Cardiac muscle cell (in vitro differentiated cells and primary cell): ENCODE measurements at regions not wholly inside any gene's neighbourhood (a gene's known extent, or its start where the extent isn't known, plus 50 kb on each side); places are given as distances from the start of the nearest gene placed in this dataset.
A peak's percentile ranks its signal among the peaks of the same experiment; 100 is the strongest.
"Not testable (repeated sequence)": the region's sequence is repeated elsewhere in the genome, so short reads cannot be mapped to it uniquely, and the experiment has no call there.

Experiments used
- DNase-seq, 2 donors: peaks; one replicate each; pipeline versions ENCODE4 v3.0.0 to v3.0.0-alpha.2; 2010 to 2017; ENCODE audit warnings: low read depth in 1 of 2, low spot score in 1 of 2
- H3K27ac ChIP-seq: fragments of 200-600 bp; sonication (generic); 2 replicates; pipeline ENCODE4 v1.5.1; 2016
- H3K27me3 ChIP-seq: fragments of 200-600 bp; sonication (generic); 2 replicates; pipeline ENCODE4 v1.6.0; 2016; ENCODE audit warnings: control low read depth
- H3K36me3 ChIP-seq: fragments of 200-600 bp; sonication (generic); 2 replicates; pipeline ENCODE4 v1.5.1; 2016; ENCODE audit warnings: control low read depth
- H3K4me1 ChIP-seq: fragments of 200-600 bp; sonication (generic); 2 replicates; pipeline ENCODE4 v1.8.1; 2017; ENCODE audit warnings: low read depth, mild to moderate bottlenecking, mixed run types
- H3K4me3 ChIP-seq: fragments of 200-600 bp; sonication (generic); 2 replicates; pipeline ENCODE4 v1.5.1; 2016; ENCODE audit warnings: mild to moderate bottlenecking
- H3K9me3 ChIP-seq: fragments of 200-600 bp; sonication (generic); 2 replicates; pipeline ENCODE4 v1.5.1; 2017; ENCODE audit warnings: low read depth, mild to moderate bottlenecking, control low read depth
- TF ChIP-seq, protein P1 (sequence below): IDR thresholded peaks from 2 replicates; pipeline ENCODE4 v1.5.1; 2012; ENCODE audit warnings: low read depth, mild to moderate bottlenecking, low read length

DNA sequence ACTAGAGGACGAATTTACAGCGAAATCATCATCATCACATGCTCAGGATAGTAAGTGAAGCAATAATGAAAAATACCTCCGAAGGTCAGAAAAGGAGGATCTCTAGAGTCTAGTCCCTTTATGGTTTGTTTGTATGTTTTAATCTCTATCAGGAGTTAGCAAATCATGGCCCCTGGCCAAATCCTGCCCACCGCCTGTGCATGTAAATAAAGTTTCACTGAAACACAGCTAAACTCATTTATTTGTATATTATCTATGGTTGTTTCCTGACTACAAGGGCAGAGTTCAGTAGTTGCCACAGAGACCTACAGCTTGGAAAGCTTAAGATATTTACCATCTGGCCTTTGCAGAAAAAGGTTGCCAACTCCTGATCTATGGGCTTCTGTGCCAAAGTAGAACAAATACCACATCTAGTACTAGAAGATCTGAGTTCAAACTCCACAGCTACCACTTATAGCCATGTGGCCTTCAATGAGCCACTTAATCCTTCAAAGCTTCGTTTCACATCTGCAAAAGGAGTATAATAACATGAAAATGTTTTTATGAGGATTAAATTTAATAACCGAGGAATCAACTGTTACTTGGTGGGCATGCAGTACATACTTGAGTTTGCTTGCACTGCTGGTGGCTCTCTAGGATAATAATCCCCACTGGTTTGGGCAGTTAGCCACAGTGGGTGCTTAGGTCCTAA, 94.0 kb upstream of the KIF26B start:
- Histone ChIP-seq H3K9me3 (no peaks in the 10 kb centered on the region), H3K27me3 (no peaks in the 10 kb centered on the region), H3K27ac (no peak overlapping the region), H3K4me3 (no peak overlapping the region), H3K36me3 (no peaks in the 10 kb centered on the region), H3K4me1 (peaks cover 3% of the 10 kb centered on the region)
- DNase-seq = peak in 1 of 2 donors; percentile 90
- TF ChIP-seq, protein P1, sequence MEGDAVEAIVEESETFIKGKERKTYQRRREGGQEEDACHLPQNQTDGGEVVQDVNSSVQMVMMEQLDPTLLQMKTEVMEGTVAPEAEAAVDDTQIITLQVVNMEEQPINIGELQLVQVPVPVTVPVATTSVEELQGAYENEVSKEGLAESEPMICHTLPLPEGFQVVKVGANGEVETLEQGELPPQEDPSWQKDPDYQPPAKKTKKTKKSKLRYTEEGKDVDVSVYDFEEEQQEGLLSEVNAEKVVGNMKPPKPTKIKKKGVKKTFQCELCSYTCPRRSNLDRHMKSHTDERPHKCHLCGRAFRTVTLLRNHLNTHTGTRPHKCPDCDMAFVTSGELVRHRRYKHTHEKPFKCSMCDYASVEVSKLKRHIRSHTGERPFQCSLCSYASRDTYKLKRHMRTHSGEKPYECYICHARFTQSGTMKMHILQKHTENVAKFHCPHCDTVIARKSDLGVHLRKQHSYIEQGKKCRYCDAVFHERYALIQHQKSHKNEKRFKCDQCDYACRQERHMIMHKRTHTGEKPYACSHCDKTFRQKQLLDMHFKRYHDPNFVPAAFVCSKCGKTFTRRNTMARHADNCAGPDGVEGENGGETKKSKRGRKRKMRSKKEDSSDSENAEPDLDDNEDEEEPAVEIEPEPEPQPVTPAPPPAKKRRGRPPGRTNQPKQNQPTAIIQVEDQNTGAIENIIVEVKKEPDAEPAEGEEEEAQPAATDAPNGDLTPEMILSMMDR = no peak

DNA sequence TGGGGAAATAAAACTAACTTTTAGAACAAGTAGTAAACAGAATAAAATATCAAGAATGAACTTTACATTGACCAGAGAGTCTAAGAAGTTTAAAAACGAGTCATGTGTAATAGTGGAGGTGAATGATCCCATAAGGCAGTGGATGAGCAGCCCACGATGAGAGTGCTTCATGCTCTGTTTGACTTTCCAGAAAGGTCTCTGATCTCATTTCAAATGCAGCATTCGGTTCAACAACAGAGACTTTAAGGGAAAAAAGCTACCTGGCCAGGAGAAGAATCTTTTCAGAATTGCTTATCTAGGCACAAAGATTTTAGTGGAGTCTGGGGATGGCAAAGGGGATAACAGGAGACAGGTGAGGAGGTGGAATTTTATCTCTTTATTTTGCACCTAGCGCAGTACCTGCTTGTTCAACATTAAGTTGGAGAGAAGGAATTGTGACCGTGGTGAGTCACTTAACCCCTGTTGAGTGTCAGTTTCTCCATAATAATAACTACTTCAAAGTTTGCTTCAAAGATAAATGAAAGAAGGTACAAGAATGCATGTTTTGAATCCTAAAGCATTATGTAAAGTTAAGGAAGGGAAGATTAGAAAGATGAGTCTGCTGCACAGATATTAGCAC, 94.9 kb upstream of the KIF26B start:
- H3K36me3 ChIP-seq = no peaks in the 10 kb centered on the region
- H3K27ac ChIP-seq = no peak overlapping the region
- no peak for DNase-seq
- H3K27me3 ChIP-seq = no peaks in the 10 kb centered on the region
- H3K4me3 ChIP-seq = no peak overlapping the region
- H3K9me3 ChIP-seq = no peaks in the 10 kb centered on the region
- H3K4me1 ChIP-seq = no peaks in the 10 kb centered on the region
- TF ChIP-seq, protein P1 = no peak

DNA sequence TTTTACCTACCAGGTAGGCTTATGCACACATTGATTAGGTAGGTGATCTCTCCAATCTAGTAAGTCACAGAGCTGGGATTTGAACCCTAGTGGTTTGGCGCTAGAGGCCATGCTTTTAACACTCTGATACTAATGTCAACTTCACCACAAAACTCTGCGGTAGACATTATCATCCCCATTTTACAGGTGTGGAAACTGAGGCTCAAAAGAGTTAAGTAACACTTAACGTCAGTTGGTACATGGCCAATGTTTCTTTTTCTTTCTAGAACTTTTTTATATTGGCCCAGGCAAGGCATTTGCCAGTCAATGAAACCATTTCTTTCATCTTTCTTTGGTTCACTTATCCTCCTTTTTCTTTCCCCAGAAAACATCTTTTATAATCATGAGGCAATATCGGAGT, 95.9 kb upstream of the KIF26B start:
- Histone ChIP-seq H3K9me3 (no peaks in the 10 kb centered on the region), H3K27ac (no peak overlapping the region), H3K27me3 (no peaks in the 10 kb centered on the region), H3K36me3 (no peaks in the 10 kb centered on the region), H3K4me3 (no peak overlapping the region), H3K4me1 (no peaks in the 10 kb centered on the region)
- no peak for DNase-seq
- TF ChIP-seq, protein P1 = no peak

DNA sequence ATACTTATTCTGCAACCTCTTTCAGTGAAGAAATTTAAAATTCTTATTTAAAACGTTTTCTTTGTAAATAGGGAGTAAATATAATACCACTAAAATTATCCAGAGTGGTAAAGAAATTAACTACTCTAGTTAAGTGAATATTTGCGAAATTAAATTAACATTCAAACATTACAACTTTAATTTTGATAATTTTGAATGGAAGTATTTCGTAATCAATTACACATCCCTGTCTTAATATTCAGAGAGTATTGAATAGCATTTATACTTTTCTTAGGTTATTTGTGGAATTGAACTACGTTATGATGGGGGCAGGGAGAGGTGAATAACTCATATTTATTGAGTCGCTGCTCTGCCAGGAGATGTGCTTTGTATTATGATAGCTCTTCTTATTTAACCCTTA, 96.3 kb upstream of the KIF26B start:
- no peaks in the 10 kb centered on the region for H3K36me3 ChIP-seq
- H3K4me3 ChIP-seq = no peak overlapping the region
- no peaks in the 10 kb centered on the region for H3K27me3 ChIP-seq
- DNase-seq = no peak
- no peaks in the 10 kb centered on the region for H3K4me1 ChIP-seq
- no peak overlapping the region for H3K27ac ChIP-seq
- TF ChIP-seq, protein P1 = no peak
- no peaks in the 10 kb centered on the region for H3K9me3 ChIP-seq

DNA sequence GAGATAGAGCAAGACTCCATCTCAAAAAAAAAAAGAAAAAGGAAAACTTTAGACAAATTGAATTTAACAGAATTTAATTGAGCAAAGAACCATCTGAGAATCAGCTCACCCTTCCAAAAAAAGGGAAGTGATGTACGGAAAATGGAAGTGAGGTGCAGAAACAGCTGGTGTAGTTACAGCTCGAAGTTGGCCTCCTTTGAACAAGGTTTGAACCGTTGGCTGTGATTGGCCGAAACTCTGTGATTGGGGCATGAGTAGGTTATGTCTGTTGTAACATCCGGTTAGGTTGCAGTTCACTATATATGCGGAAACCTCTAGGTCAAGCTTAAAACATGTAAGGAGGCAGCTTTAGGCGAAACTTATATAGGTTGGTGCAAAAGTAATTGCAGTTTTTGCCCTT, 97.9 kb upstream of the KIF26B start:
- Histone ChIP-seq H3K9me3 (no peaks in the 10 kb centered on the region), H3K4me1 (peaks cover 5% of the 10 kb centered on the region), H3K4me3 (no peak overlapping the region), H3K27me3 (no peaks in the 10 kb centered on the region), H3K27ac (no peak overlapping the region), H3K36me3 (no peaks in the 10 kb centered on the region)
- TF ChIP-seq, protein P1 = no peak
- DNase-seq = no peak

DNA sequence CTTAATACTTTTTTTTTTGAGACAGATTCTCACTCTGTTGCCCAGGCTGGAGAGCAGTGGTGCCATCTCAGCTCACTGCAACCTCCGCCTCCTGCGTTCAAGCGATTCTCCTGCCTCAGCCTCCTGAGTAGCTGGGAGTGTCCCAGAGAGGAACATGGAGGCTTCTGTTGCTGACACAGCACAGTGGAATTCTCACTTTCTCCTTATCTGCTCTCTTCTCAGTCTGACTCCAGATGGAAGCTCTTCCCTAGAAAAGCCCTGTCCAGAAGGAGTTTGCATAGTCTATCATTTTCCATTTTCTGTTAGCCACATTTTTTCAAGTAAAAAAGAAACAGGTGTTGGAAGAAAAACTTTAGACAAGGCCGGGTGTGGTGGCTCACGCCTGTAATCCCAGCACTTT, 98.5 kb upstream of the KIF26B start:
- peak in 1 of 2 donors; percentile 58 for DNase-seq
- not testable (repeated sequence) for H3K27ac ChIP-seq, H3K27me3 ChIP-seq, H3K9me3 ChIP-seq, H3K36me3 ChIP-seq, H3K4me3 ChIP-seq
- peaks cover 11% of the 10 kb centered on the region for H3K4me1 ChIP-seq
